Fibroblast of gingiva (primary cell): ENCODE measurements at regions not wholly inside any gene's neighbourhood (a gene's known extent, or its start where the extent isn't known, plus 50 kb on each side); places are given as distances from the start of the nearest gene placed in this dataset.

Source experiments
- DNase-seq: peaks from one replicate; pipeline ENCODE4 v3.0.0-alpha.2; 2011; ENCODE audit warnings: low read depth

- no peak for DNase-seq
Measured at GRCh38 chr15:95252404-95252803, 1021.0 kb downstream of the MCTP2 start.

DNA sequence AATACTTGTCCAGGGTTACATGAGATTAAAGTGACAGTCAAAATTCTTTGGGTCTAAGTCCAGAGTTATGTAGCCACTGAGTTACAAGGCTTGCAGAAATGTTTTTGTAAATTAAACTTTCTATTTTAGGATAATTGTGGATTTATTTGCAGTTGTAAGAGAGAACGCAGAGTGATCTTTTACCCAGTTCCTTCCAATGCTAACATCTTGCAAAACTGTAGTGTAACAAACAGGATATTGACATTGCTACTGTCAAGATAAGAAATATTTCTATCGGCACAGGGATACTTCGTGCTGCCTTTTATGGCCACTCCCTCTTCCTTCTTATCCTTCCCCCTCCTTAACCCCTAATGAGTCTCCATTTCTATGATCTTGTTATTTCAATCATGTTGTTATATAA lies 1022.9 kb downstream of the MCTP2 start:
- DNase-seq = no peak

DNA sequence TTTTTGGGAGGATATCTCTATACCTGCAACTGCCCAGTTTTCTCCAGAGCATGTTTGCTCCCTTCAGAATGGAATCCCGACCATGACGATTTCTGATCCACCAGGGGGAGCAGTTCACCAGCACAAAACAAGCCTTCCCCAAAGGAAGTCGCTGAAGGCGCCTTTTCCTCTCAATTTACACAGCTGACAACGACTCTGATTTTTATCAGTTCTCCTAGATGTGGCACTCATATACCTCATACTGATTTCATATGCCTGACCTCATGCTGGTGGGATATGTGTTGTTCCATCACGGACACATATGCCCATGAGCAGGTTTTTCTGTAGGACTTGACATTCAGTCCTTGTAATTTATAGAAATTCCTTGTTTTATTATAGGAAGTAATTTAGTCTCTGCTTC lies 1028.2 kb downstream of the MCTP2 start:
- peak; percentile 70 for DNase-seq

GRCh38 chr15:95259965-95260364 lies 1028.6 kb downstream of the MCTP2 start:
- DNase-seq = no peak

GRCh38 chr15:95260856-95261255 lies 1029.5 kb downstream of the MCTP2 start:
- DNase-seq = no peak

- peak; percentile 63 for DNase-seq
Measured at GRCh38 chr15:95261546-95261945, 1030.2 kb downstream of the MCTP2 start.

GRCh38 chr15:95261968-95262367 lies 1030.6 kb downstream of the MCTP2 start:
- no peak for DNase-seq

DNA sequence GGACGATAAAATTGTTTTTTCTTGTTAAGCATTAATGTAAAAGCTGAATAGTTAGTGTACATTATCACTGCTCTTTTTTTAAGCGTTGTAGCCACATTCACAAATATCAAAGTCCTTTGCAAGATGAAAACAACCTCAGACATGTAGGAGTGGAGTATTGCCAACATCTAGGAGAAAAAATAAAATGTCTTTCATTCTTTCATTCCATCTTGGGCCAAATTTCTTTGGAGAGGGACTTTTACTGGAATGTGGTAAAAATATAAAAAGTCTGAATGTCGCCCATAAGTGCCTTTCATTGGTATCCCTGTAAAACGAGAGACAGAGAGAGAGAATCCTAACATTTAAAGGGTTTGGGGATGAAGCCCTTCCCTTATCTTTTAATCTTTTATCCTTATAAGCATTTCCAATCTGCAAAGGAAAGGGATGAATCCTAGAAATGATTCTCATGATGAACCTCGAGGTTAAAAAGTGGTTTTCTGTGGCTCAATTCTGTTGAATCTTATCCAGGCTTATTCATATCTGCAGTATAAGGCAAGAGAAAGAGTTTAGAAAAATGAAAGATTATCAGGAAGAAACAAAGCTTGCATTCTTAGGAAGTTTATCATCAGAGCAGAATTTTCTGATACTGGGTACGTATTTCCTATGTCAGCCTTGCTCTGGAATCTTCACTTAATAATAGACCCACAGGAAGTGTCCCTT lies 1031.7 kb downstream of the MCTP2 start:
- DNase-seq = peak; percentile 37

DNA sequence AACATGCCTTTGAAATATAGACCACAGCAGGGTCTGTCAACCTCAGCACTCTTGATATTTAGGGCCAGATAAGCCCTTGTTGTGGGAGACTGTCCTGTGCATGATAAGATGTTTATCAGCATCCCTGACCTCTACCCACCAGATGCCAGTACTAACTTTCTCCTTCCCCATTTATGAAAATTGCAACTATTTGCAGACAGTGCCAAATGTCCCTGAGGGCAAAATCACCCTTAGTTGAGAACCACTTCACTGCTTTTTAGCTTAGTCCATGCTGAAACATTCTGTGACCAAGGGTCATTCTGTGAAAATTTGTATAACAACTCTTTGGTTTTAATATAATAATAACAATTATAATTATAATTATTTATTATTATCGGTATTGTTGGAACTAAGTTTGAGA lies 1032.4 kb downstream of the MCTP2 start:
- DNase-seq = no peak

DNA sequence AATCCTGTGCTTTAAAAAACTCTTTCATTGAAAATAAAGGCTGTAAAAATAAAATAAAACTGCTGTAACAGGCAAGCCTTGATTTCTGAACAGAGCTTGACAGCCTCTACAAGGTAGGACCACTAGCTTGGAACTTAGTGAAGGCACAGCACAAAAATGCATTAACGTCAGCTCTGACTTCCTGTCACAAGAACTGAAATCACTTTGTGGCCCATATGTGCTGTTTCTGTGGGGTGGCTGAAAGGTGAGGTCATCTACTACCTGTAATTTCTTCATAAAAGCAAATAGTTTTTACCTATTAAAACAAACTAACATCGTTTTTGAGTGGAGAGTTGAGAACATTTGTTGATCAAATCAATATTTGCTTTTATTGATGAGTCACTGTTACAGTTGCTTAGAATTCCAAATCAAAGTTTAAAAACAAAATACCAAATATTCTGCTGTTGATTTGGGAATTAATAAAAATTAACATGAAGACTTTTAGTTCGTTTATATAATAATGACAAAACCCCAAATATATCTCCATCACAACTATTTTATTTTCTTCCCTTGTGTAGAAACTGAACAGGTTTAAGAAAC lies 1034.1 kb downstream of the MCTP2 start:
- no peak for DNase-seq

GRCh38 chr15:95266451-95267061 lies 1035.2 kb downstream of the MCTP2 start:
- DNase-seq = no peak

GRCh38 chr15:95267481-95267880 lies 1036.1 kb downstream of the MCTP2 start:
- DNase-seq = no peak

DNA sequence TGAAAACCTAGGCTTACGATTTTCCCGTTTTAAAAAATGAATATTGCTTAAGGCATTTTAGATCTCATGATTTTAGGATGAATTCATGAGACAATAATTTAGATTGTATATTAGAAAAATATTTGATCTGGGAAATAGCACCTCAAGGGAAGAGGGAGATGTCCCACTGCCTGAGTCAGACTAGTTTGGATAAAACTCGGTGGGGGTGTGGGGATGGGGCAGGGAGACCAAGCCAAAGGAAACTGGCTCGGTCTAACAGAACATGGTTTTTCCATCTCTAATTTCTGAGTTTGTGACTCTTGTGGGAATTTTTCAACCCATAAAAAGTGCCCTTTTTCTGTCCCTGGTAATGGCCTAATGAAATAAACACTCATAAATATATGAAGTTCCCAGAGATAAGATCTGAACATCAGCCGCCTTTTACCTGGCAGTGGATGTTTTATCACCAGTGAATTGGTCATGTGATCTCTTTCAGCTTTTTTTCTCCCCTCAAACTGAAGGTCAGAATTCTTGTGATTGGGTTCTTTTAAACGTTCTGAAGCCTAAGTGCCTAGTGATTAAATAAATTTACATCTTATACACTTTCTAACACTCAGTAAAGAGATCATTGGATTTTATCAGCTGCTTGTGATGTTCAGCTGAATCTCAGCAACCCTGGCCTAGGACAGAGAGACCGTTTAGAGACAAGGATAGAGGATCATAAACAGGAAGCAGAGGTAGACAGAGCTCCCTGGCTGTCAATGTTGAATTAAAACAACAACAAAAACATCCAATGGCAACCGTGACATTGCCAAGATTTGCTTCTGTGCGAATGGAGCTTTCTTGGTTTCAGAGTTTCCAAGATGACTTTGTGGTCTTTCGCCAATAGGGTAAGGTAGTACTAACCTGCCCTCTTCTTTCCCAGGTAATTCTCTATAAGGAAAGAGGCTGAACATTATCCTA lies 1038.2 kb downstream of the MCTP2 start:
- DNase-seq = no peak

DNA sequence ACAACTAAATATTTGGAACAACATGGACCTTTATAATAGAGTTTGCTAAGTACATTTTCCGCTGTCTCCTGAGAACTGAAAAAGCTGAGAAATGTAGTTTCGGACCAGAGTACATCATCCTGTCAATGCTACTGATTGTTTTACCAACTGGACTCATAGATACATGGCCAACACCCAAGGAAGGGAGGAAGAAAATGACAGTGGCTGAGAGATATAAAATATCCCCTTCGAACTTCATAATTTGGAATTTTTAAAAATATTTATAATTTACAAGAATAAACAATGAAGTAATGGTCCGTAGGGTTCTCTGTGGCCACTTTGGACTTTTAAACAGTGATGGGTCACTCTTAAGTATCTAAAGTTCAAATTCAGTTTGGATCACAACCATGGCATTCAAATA lies 1042.7 kb downstream of the MCTP2 start:
- DNase-seq = no peak

DNA sequence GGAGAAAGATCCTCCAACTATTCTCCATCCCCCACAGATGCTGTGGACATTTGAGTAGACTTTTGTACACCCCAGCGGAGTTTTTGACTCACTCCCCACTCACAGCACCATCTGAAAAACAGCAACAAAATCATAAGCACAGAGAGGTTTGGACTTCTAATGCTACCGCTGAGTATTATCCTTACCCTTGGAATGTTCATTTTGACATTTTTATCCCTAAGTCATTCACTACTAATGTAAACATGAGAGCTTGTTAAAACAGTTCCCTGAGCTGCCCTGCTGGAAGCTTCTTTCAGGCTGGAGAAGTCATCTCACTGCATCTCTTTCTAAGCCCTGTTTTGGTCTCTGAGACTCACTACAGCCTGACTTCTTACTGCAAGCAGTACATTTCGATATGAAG lies 1045.9 kb downstream of the MCTP2 start:
- DNase-seq = peak; percentile 85

DNA sequence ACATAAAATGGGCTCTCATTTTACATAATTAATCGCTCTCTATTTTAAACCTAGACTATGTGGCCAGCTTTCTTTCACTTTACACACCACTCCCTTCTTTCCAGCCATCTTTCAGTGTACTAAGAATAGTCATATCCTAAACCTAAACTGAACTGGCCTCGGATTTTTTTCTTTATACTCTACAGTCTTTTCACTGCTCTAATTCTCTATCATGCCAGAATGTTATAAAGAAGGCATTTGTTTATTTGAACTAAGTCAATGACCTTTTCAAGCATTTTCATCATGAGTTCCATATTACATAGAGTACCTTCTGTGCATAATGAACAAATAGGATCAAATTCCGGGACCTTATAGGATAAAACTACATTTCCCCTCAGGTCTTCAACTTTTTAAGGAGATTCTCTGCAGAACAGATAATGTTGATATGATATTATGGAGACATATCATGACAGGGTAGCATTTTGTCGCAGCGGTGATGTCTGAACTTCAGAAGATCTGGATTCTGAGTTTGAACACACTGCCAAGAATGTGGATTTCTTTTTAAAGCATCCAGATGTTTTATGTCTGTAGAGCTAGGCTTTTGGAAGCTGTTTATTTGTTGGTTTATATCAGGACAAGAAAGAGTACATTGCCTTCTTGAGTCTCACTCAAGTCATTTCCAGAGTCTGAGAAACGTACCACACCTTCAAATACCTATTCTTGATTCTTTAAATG lies 1047.3 kb downstream of the MCTP2 start:
- peak; percentile 59 for DNase-seq

GRCh38 chr15:95279277-95280019 lies 1048.1 kb downstream of the MCTP2 start:
- DNase-seq = no peak

DNA sequence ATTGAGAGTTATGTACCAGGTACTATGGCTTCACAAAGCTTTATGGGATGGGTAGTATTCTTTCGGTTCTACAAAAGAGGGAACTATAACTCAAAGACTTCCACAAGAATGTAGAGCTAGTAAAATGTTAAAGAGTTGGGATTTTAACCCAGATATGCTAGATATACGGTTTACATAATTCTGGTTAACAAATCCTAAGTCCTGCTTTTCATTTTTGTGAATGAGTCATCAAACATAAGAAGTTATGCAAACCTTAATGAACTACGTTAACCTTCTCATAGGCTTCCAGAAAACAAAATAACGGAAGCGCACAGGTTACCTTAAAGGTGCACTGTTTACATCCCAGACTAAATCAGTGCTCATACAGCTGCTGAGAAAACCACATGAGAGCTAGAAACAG lies 1049.3 kb downstream of the MCTP2 start:
- DNase-seq = no peak

GRCh38 chr15:95281470-95281869 lies 1049.0 kb upstream of the NR2F2 start:
- DNase-seq = no peak

DNA sequence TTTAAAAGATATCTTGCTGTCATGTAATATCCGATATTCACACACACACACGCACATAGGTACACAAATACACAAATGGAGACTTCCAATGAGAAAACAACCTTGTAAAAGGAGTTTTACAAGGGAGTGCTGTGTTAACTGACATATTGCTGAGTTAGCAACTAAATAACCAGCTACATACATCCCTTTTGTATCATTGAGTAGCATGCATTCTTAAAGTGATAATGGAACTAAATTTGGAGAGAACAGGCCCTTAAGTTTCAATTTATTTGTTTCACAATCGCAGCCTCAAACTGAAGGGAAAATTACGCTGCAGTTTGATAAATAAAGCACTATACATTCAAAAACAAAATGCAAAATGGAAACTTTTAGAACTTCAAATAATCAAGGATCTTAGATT lies 1046.0 kb upstream of the NR2F2 start:
- DNase-seq = no peak

- DNase-seq = peak; percentile 76
Measured at GRCh38 chr15:95284933-95285421, 1045.5 kb upstream of the NR2F2 start.
